HCT116 (cell line): ENCODE measurements at regions not wholly inside any gene's neighbourhood (a gene's known extent, or its start where the extent isn't known, plus 50 kb on each side); places are given as distances from the start of the nearest gene placed in this dataset.

ENCODE experiments used
- MAX ChIP-seq: IDR thresholded peaks from 2 replicates; pipeline ENCODE4 v1.6.1; 2012
- POLR2AphosphoS5 ChIP-seq: IDR thresholded peaks from 2 replicates; pipeline ENCODE4 v1.6.1; 2011; ENCODE audit warnings: mild to moderate bottlenecking, low read depth, low read length, moderate library complexity

GRCh38 chr2:235357881-235358280 lies 136.0 kb upstream of the AGAP1 start:
- TF ChIP-seq MAX: no peak
- no peak for TF ChIP-seq POLR2AphosphoS5
